GM21737 (cell line): ENCODE measurements at regions not wholly inside any gene's neighbourhood (a gene's known extent, or its start where the extent isn't known, plus 50 kb on each side); places are given as distances from the start of the nearest gene placed in this dataset.
A peak's percentile ranks its signal among the peaks of the same experiment; 100 is the strongest.

Source experiments
- ATAC-seq: cut with Tn5 transposase; IDR thresholded peaks from one replicate; pipeline ENCODE4 v1.9.1; 2021; ENCODE audit warnings: mild to moderate bottlenecking, moderate library complexity; ENCODE audit not compliant: unreplicated experiment

DNA sequence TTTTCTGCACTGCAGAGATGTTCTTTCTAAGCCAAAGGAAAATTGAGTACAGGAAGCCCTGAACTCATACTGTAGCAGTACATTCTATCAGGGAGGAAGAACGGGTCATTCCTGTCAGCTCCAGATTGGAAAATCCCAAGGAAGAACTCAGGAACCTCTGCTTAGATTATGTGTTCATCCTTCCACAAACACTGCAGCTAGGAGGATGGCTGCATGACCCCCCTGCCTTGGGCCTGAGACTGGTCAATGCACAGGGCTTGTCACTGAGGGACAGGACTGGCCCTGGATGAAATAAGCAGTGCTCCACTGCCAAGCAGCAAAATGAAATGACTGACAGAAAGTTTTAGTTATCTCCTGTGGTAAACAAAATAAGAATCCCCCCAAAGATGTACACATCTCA lies 1406.8 kb upstream of the TMEM132C start:
- ATAC-seq = no peak

DNA sequence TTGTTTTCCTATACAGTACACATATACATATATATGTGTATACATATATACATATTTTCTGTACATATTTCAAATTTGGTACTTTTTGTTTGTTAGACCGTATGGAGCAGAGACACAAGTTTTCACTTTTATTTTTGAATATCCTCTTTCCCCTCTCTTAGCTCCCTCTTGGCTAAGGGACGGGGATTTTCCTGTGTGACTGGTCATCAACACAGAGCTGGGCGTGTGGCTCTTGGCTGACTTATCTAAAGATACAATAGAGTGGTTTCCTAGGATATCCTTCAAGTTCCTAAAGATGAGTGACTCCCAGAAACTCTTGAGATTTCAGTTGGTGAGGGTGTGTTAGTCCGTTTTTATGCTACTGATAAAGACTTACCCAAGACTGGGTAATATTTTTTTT lies 1404.5 kb upstream of the TMEM132C start:
- ATAC-seq = no peak

- no peak for ATAC-seq
These were observed 1397.3 kb upstream of the TMEM132C start for GRCh38 chr12:126869644-126870043.

DNA sequence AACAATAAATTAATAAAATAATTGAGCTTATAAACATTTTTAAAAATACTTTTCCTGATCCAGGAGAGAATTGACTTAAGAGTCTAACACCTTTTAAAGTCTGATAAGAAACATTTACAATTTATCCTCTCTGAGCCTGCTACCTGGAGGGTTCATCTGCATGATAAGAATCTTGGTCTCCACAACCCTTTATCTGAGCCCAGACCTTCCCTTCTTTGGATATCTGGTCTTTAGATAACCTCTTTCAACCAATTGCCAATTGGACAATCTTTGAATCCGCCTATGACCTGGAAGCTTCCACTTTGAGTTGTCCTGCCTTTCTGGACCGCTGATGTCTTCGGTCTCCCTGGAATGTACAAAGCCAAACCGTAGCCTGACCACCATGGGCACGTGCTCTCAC lies 1393.3 kb upstream of the TMEM132C start:
- no peak for ATAC-seq

- ATAC-seq = peak; percentile 83
These were observed 1392.4 kb upstream of the TMEM132C start for GRCh38 chr12:126874427-126875026.

GRCh38 chr12:126879842-126880241 lies 1387.1 kb upstream of the TMEM132C start:
- ATAC-seq = no peak

DNA sequence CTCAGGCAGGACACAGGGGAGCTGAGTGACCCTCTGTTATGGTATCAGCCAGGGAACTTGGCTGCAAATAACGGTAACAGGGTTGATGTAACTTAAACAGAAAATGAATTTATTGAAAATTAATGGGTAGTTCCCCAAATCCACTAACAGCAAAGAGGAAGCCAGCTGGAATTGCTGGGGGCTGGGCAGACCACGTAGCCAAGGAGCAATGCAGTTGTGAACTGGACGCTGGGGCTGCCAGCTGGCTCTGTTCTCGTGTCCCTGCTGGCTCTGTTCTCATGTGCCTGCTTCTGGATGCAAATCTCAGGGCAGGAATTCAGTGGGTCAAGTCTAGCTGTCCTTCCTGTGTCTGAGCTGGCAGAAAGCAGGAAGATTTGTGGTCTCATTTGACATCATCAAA lies 1383.3 kb upstream of the TMEM132C start:
- no peak for ATAC-seq

DNA sequence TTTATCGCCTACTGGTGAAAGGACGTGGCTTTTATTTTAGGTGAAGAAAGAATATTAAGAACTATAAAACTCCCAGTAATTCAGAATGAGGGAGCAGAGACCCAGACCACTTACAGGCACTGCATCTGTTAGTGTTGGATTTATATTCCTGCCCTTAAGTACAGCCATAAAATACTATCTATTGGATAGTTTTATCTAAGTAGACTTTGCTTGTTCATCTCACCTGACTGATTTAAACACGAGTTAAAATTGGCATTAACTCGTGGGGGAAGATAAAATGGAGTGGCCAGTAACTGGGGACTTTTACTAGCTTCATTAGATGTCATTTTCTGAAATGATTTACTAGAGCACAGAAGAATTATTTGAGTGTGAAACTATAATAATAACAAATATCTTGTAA lies 1377.5 kb upstream of the TMEM132C start:
- ATAC-seq = no peak

DNA sequence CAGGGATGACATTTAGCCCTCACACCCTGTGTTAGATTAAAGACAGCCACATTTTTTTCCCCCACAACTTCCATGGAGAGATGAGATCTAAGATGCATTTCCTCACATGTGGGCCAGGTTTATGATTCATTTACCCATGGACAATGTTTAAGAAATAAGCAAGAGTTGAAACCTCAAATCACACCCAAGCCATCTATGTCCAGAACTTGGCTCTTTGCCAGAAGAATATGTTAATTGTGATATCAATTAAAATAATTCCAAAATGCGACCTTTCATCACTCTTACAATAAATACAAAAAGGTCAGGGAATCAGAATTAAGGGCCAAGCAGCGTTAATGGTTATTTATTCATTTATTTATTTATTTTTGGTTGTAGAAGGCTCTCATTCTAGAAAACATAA lies 1376.9 kb upstream of the TMEM132C start:
- ATAC-seq = no peak

GRCh38 chr12:126891789-126892188 lies 1375.2 kb upstream of the TMEM132C start:
- no peak for ATAC-seq

GRCh38 chr12:126895951-126896913 lies 1370.7 kb upstream of the TMEM132C start:
- no peak for ATAC-seq

DNA sequence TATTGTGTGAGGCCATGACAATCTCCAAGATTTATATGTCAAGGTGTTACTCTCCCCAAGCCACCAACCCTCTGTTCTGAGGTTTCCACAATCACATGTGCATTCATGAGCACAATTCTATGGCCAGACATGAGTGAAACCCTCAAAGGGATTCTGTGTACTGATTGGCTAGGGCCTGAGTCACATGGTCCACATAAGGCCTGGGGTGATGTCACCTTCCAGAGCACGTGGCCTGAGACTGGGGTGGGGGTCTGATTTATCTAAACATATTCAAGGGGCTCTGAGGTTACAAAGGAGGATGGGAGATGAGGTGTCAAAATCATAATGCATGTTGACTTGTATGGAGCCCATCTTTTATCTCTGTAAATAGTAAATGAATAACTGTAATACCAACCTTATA lies 1369.9 kb upstream of the TMEM132C start:
- ATAC-seq = no peak

GRCh38 chr12:126897778-126898177 lies 1369.2 kb upstream of the TMEM132C start:
- no peak for ATAC-seq

DNA sequence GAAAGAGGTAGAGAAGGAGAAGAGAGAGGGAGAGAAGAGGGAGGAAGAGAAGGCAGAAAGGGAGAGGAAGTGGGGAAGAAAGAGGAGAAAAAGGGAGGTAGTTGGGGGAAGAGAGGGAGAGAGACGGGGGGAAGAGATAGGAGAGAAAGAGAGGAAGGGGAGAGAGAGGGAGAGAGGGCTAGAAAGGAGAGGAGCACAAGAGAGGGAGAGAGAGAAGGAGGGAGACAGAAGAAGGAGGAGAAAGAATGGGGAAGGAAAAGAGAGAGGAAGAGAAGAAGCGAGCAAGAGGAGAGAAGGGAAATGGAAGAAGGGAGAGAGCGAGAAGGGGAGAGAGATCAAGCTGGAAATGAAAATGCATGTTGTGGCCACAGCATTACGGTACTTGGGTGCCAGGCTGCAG lies 1368.4 kb upstream of the TMEM132C start:
- no peak for ATAC-seq

DNA sequence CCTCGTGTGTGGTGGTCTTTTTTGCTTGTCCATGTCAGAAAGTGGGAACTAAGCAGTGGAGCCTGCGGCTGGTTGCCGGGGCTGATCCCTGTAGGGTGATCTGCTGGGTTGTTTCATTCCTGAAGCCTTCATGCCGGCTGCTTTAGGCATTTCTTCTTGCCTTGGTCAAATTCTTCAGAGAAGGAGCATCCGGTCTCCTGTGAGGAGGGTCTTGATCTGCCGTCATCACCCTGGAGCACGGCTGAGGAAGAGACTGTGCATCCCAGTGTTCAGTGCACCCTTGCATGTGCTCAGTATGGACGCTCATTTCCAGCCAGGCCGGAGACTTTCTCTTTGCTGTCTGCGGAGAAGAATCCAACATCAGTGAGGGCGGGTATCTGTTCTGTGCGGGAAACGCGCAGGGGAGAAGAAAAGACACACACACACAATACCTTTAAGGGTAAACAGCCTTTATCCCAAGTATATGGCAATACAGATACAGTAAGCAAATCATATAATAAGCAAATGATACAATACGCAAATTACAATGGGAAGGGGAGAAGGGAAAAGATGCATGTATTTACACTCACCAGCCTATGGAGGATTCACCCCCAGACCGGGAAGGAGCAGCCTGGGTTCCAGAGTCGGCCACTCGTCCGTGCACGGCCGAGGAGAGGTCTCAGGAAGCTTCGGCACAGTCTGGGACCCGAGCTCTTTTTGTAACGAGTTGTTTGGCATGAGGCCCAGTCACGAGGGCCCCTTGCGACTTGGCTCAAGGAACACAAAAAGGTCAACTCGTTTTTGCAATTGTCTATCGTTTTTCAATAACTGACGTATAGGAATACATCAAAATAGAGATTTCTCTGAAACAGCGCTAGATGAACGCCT lies 1366.8 kb upstream of the TMEM132C start:
- ATAC-seq = no peak

DNA sequence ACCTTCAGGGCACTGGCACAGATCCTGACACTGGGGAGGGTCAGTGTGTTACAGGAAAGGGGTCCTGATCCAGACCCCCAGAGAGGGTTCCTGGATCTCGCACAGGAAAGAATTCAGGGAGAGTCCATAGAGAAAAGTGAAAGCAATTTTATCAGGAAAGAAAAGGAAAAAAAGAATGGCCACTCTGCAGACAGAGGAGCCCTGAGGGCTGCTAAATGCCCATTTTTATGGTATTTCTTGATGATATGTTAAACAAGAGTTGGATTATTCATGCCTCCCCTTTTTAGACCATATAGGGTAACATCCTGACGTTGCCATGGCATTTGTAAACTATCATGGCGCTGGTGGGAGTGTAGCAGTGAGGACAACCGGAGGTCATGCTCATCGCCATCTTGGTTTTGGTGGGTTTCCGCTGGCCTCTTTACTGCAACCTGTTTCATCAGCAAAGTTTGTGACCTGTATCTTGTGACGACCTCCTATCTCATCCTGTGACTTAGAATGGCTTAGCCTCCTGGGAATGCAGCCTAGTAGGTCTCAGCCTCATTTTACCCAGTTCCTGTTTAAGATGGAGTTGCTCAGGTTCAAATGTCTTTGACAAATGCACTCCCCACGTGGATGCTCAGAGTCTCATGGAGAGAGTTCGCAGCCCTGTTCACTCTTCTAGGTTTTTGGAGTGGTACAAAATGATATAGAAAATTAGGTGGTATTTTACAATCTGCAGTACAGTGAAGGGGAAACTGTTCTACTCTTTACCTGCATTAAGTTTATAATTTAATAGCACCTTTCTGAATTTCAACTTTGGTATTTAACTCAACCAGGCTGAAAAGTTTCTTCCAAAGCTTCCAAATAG lies 1363.7 kb upstream of the TMEM132C start:
- ATAC-seq = no peak

GRCh38 chr12:126905752-126906151 lies 1361.2 kb upstream of the TMEM132C start:
- ATAC-seq = no peak

DNA sequence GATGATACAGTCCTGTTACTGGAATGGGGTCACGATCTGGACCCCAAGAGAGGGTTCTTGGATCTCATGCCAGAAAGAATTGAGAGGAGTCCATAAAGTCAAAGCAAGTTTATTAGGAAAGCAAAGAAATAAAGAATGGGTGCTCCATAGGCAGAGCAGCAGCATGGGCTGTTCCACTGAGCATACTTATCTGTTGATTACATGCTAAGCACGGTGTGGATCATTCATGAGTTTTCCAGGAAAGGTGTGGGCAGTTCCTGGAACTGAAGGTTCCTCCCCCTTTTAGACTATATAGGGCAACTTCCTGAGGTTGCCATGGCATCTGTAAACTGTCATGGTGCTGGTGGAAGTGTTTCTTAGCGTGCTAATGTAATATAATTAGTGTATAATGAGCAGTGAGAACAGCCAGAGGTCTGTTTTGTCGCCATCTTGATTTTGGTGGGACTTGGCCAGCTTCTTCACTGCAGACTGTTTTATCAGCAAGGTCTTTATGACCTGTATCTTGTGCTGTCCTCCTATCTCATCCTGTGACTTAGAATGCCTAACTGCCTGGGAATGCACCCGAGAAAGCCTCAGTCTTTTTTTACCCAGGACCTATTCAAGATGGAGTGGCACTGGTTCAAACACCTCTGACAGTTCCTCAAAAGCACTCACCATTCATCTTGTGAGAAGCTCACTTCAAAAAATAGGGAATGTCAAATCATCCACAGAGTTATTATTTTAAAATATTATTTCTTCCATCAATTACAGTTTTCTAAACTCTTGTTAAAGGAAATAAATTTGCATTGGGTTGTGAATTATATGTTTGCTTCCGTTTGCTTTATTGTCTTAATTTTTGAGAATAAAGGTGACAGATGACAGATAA lies 1358.8 kb upstream of the TMEM132C start:
- ATAC-seq = no peak

DNA sequence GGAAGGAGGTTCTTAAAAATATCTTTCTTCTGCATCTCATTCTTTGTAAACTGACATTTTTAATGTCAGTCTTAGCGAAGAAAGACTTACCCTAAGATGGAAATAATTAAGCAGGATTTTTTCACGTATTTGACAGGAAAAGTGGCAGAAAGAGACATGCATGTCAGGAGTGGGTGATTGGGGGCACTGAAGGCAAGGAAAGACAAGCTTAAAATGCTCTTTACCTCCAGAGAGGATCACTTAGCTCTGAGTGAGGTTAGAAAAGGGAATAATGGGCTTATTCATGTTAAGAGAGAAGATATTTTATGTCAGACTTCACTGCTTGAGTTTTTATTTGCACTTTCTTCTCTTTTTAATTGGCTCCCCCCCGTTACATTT lies 1358.2 kb upstream of the TMEM132C start:
- no peak for ATAC-seq

DNA sequence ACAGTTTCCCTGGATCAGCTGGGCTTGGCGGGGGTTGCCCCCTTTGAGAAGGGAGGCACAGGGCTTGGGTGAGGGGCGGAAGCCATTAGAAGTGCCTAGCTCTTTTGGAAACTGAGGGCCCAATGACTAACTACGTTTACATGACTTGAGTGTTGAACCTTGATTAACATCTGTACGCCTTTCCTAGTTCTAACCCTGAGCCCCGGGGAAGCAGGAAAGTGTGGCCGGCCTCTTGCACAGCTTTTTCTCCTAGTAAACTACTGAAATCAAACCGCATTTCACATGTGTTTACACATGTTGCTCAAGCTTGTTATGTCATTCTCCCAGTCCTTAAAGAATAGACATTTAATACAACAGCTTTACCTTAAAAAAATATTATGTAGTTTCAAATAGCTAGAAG lies 1356.4 kb upstream of the TMEM132C start:
- ATAC-seq = no peak
